ENCODE measurements at regions not wholly inside any gene's neighbourhood (a gene's known extent, or its start where the extent isn't known, plus 50 kb on each side); places are given as distances from the start of the nearest gene placed in this dataset.

DNA sequence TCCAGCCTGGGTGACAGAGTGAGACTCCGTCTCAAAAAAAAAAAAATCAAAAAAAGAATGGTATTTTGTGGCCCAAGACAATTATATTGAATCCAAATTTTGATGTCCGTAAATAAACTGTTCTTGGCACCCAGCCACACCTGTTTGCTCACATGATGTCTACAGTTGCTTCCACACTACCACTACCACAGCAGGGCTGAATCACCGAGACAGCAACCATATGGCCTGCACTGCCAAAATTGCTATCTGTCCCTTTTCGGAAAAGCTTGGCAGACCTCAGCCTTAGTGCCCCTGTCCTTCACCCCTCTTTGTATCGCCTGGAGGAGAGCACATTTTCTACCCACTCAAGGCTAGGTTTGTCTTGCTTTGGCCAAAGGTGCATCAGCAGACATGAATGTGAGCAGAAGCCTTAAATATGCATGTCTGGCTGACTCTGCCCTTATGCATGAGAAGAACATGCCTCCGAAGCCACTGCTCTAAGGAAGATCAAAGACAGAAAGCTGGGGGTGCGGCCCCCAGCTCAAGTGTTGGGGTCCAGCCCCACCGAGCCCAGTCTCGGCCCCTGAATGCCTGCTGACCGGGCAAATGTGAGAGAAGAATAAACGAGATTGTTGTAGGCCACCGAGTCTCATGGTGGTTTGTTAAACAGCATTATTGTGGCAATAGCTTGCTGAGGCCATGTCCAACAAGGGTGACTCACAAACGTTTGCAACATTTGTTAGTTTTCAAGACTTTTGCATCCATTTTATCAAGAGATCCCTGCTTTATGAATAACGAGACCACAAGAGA lies 108.1 kb downstream of the TPRA1 start:
- H3K36me3 Mint-ChIP-seq (ENCODE audit: low read depth): no peaks in the 10 kb centered on the region
- no peak for TF ChIP-seq CTCF (conservative IDR thresholded peaks at IDR 0.05)
- Histone ChIP-seq H3K4me3 (ENCODE audit: low read length) (no peak overlapping the region), H3K9ac (ENCODE audit: extremely low read depth, low read length, poor library complexity, severe bottlenecking) (no peak overlapping the region), H3K27me3 (ENCODE audit: control insufficient read depth, insufficient read depth, low read length, poor library complexity, severe bottlenecking) (no peaks in the 10 kb centered on the region), H3K36me3 (ENCODE audit: control insufficient read depth, insufficient read depth, low read length) (no peaks in the 10 kb centered on the region), H3K4me1 (ENCODE audit: control insufficient read depth, insufficient read depth, low read length) (no peaks in the 10 kb centered on the region), H3K27ac (ENCODE audit: low read depth, low read length) (no peak overlapping the region), H3K9me3 (ENCODE audit: control insufficient read depth, low read length) (no peaks in the 10 kb centered on the region)
- no peaks in the 10 kb centered on the region for H3K27me3 Mint-ChIP-seq (ENCODE audit: insufficient read depth)
- no peak overlapping the region for H3K4me3 Mint-ChIP-seq
- H3K27ac Mint-ChIP-seq: no peak overlapping the region
- WGBS, 2 experiments (ENCODE audit: insufficient coverage in 1 of 2, insufficient read length in 1 of 2): 91% methylated on average over 12 to 14 of the region's 14 CpGs
- peak; percentile 22 for DNase-seq
- H3K4me1 Mint-ChIP-seq: no peaks in the 10 kb centered on the region
- H3K9me3 Mint-ChIP-seq: no peaks in the 10 kb centered on the region

DNA sequence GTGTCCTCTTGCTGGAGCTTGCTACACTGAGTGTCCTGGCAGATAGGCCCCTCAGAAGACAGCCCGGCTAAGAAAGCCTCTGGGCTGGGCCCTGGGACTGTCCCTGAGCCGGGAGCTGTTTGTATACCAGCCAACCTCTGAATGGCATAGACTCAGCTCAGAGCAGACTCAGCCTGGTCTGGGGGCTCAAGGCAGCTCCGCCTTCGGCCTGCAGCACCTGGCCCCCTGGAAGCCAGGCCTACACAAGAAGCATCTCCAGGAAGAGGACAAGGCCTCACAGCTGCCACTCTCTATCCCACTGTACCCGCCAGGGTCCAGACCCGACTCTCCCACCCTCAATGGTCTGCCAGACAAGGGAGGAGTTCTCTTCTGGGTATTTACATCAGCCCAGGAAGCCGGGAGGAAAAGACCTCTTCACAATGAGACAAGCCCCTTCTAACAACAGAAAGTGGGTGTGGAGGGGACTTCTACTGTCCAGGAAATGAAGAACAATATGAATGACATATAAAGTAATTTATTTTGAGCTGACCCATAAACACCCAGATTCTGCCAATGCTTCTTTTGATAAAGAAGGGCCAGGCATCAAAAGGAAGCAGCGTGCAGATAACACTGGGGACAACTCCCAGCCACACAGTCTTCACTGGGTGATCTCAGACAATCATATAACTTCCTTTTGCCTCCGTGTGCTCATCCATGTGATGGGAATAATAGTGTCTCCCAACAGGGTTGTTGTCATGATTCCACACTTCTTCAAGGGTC lies 110.2 kb downstream of the TPRA1 start:
- no peaks in the 10 kb centered on the region for H3K4me1 Mint-ChIP-seq
- 89 to 93% methylated on average over 3 to 9 of the region's 9 CpGs for WGBS, 2 experiments (ENCODE audit: insufficient coverage in 1 of 2, insufficient read length in 1 of 2)
- peak; percentile 42 for DNase-seq
- peak overlapping the region; percentile 42 for H3K27ac ChIP-seq (ENCODE audit: low read depth, low read length)
- no peaks in the 10 kb centered on the region for H3K9me3 Mint-ChIP-seq
- no peak overlapping the region for H3K27ac Mint-ChIP-seq
- TF ChIP-seq CTCF (conservative IDR thresholded peaks at IDR 0.05): no peak
- no peak overlapping the region for H3K4me3 ChIP-seq (ENCODE audit: low read length)
- H3K9ac ChIP-seq (ENCODE audit: extremely low read depth, low read length, poor library complexity, severe bottlenecking): no peak overlapping the region
- peaks cover 6% of the 10 kb centered on the region for H3K27me3 Mint-ChIP-seq (ENCODE audit: insufficient read depth)
- H3K36me3 ChIP-seq (ENCODE audit: control insufficient read depth, insufficient read depth, low read length): no peaks in the 10 kb centered on the region
- no peaks in the 10 kb centered on the region for H3K4me1 ChIP-seq (ENCODE audit: control insufficient read depth, insufficient read depth, low read length)
- H3K4me3 Mint-ChIP-seq: no peak overlapping the region
- H3K9me3 ChIP-seq (ENCODE audit: control insufficient read depth, low read length): no peaks in the 10 kb centered on the region
- H3K27me3 ChIP-seq (ENCODE audit: control insufficient read depth, insufficient read depth, low read length, poor library complexity, severe bottlenecking): no peaks in the 10 kb centered on the region
- no peaks in the 10 kb centered on the region for H3K36me3 Mint-ChIP-seq (ENCODE audit: low read depth)

DNA sequence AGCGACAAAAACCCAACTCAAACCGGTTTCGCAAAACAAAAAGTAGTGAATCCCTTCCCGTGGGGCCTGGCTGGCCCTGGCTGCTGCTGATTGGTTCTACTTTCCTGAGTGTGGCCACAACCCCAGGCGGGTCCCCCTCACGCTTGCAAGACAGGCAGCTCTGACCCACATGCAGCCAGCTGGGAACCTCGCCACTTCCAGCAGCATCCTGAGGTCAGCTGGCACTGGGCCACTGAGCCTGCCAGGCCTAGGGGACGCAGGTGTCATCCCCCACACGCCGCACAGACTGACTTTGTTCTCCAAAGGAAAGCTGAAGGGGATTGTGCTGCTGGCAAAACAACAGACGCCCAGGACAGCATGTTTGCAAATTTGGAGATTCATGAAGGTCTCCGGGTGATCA lies 111.1 kb downstream of the TPRA1 start:
- no peak overlapping the region for H3K4me3 Mint-ChIP-seq
- peak; percentile 68 for DNase-seq
- H3K4me1 Mint-ChIP-seq: no peaks in the 10 kb centered on the region
- Histone ChIP-seq H3K9me3 (ENCODE audit: control insufficient read depth, low read length) (no peaks in the 10 kb centered on the region), H3K36me3 (ENCODE audit: control insufficient read depth, insufficient read depth, low read length) (no peaks in the 10 kb centered on the region), H3K27me3 (ENCODE audit: control insufficient read depth, insufficient read depth, low read length, poor library complexity, severe bottlenecking) (no peaks in the 10 kb centered on the region), H3K4me1 (ENCODE audit: control insufficient read depth, insufficient read depth, low read length) (no peaks in the 10 kb centered on the region), H3K4me3 (ENCODE audit: low read length) (no peak overlapping the region), H3K9ac (ENCODE audit: extremely low read depth, low read length, poor library complexity, severe bottlenecking) (no peak overlapping the region), H3K27ac (ENCODE audit: low read depth, low read length) (peak overlapping the region; percentile 47)
- H3K36me3 Mint-ChIP-seq (ENCODE audit: low read depth): no peaks in the 10 kb centered on the region
- no peaks in the 10 kb centered on the region for H3K9me3 Mint-ChIP-seq
- H3K27me3 Mint-ChIP-seq (ENCODE audit: insufficient read depth): peaks cover 6% of the 10 kb centered on the region
- TF ChIP-seq CTCF (conservative IDR thresholded peaks at IDR 0.05): no peak
- H3K27ac Mint-ChIP-seq: no peak overlapping the region
- 65 to 74% methylated on average over 11 to 12 of the region's 12 CpGs for WGBS, 2 experiments (ENCODE audit: insufficient coverage in 1 of 2, insufficient read length in 1 of 2)
